CD4-positive, alpha-beta memory T cell (primary cell): ENCODE measurements at regions not wholly inside any gene's neighbourhood (a gene's known extent, or its start where the extent isn't known, plus 50 kb on each side); places are given as distances from the start of the nearest gene placed in this dataset.
A peak's percentile ranks its signal among the peaks of the same experiment; 100 is the strongest.

Experiments
- CTCF ChIA-PET: fragments of 350-600 bp; sonication (Branson Sonifier 250); formaldehyde crosslinking; loops from one replicate; lab custom pipeline; 2021; ENCODE audit warnings: inconsistent platforms; ENCODE audit not compliant: partially characterized antibody; lab: Charles Lee
- POLR2A ChIA-PET: fragments of 350-600 bp; sonication (Branson Sonifier 250); formaldehyde crosslinking; loops from one replicate; lab custom pipeline; 2021; ENCODE audit not compliant: partially characterized antibody; lab: Charles Lee
- DNase-seq, 5 donors: peaks; one replicate each; pipeline versions ENCODE4 v3.0.0 to v3.0.0-alpha.2; 2020 to 2022; ENCODE audit warnings: mixed read lengths in 1 of 5
- H3K27ac ChIP-seq: one replicate; pipeline ENCODE4 v1.7.0; 2013; ENCODE audit warnings: low read depth, low read length
- H3K27me3 ChIP-seq: 2 replicates; pipeline ENCODE4 v1.7.0; 2013; ENCODE audit warnings: mild to moderate bottlenecking, low read length, moderate library complexity; ENCODE audit not compliant: insufficient read depth
- H3K36me3 ChIP-seq: 2 replicates; pipeline ENCODE4 v1.7.0; 2013; ENCODE audit warnings: mild to moderate bottlenecking, low read length, moderate library complexity; ENCODE audit not compliant: insufficient read depth
- H3K4me1 ChIP-seq: 2 replicates; pipeline ENCODE4 v1.7.0; 2013; ENCODE audit warnings: mild to moderate bottlenecking, low read length, moderate library complexity; ENCODE audit not compliant: insufficient read depth
- H3K4me3 ChIP-seq, 2 donors: one replicate each; pipeline ENCODE4 v1.7.0; 2013; ENCODE audit warnings: low read length in 2 of 2, mild to moderate bottlenecking in 1 of 2
- H3K9me3 ChIP-seq, 2 donors: one replicate each; pipeline ENCODE4 v1.7.0; 2013; ENCODE audit warnings: low read length in 2 of 2, control low read depth in 1 of 2; ENCODE audit not compliant: control insufficient read depth in 1 of 2
- H3K27ac Mint-ChIP-seq, 7 donors: one replicate each; pipeline ENCODE4 v1.8.0; 2020 to 2021; ENCODE audit warnings: mixed read lengths in 7 of 7, mild to moderate bottlenecking in 6 of 7, inconsistent platforms in 3 of 7, moderate library complexity in 3 of 7
- H3K27me3 Mint-ChIP-seq, 2 donors: one replicate each; pipeline ENCODE4 v1.8.0; 2020 to 2021; ENCODE audit warnings: mixed read lengths in 2 of 2
- H3K36me3 Mint-ChIP-seq, 2 donors: one replicate each; pipeline ENCODE4 v1.8.0; 2020 to 2021; ENCODE audit warnings: mixed read lengths in 2 of 2, inconsistent platforms in 1 of 2, mild to moderate bottlenecking in 1 of 2
- H3K4me1 Mint-ChIP-seq, 4 donors: one replicate each; pipeline ENCODE4 v1.8.0; 2020 to 2021; ENCODE audit warnings: mixed read lengths in 4 of 4, mild to moderate bottlenecking in 1 of 4
- H3K4me3 Mint-ChIP-seq, 8 donors: one replicate each; pipeline ENCODE4 v1.8.0; 2020 to 2021; ENCODE audit warnings: mixed read lengths in 8 of 8, mild to moderate bottlenecking in 7 of 8, moderate library complexity in 6 of 8, inconsistent platforms in 3 of 8
- H3K9me3 Mint-ChIP-seq, 8 donors: one replicate each; pipeline ENCODE4 v1.8.0; 2020 to 2021; ENCODE audit warnings: mixed read lengths in 8 of 8, mild to moderate bottlenecking in 5 of 8, inconsistent platforms in 3 of 8, moderate library complexity in 1 of 8
- intact Hi-C: fragments of 100-400 bp; cut with micrococcal nuclease; formaldehyde crosslinking; loops from one replicate; pipeline ENCODE4 v1.15.1; 2023

GRCh38 chr17:77720946-77721845 lies 237.3 kb upstream of the TNRC6C start:
- Mint-ChIP-seq H3K4me3 (peak overlapping the region in 1 of 8 donors; percentile 22), H3K4me1 (peaks cover 0 to 5% (median 0%) of the 10 kb centered on the region in 4 donors), H3K27me3 (peaks cover 3 to 5% of the 10 kb centered on the region in 2 donors), H3K9me3 (peaks cover 0 to 4% (median 0%) of the 10 kb centered on the region in 8 donors), H3K27ac (no peak overlapping the region), H3K36me3 (no peaks in the 10 kb centered on the region)
- Histone ChIP-seq H3K9me3 (no peaks in the 10 kb centered on the region), H3K27me3 (no peaks in the 10 kb centered on the region), H3K36me3 (no peaks in the 10 kb centered on the region), H3K4me3 (no peak overlapping the region), H3K4me1 (no peaks in the 10 kb centered on the region), H3K27ac (no peak overlapping the region)
- intact Hi-C loops = no loop called here
- ChIA-PET POLR2A (no interaction called here), CTCF (no interaction called here)
- DNase-seq = no peak

- peaks cover 0 to 5% of the 10 kb centered on the region in 2 donors for H3K27me3 Mint-ChIP-seq
- H3K36me3 ChIP-seq = no peaks in the 10 kb centered on the region
- H3K27me3 ChIP-seq = no peaks in the 10 kb centered on the region
- peaks cover 0 to 2% (median 0%) of the 10 kb centered on the region in 8 donors for H3K9me3 Mint-ChIP-seq
- intact Hi-C loops = no loop called here
- no peaks in the 10 kb centered on the region for H3K36me3 Mint-ChIP-seq
- H3K9me3 ChIP-seq = no peaks in the 10 kb centered on the region
- no peak overlapping the region for H3K27ac ChIP-seq
- no peaks in the 10 kb centered on the region for H3K4me1 ChIP-seq
- H3K27ac Mint-ChIP-seq = no peak overlapping the region
- CTCF ChIA-PET = no interaction called here
- no peak overlapping the region for H3K4me3 Mint-ChIP-seq
- POLR2A ChIA-PET = no interaction called here
- no peak for DNase-seq
- no peak overlapping the region for H3K4me3 ChIP-seq
- peaks cover 0 to 5% (median 0%) of the 10 kb centered on the region in 4 donors for H3K4me1 Mint-ChIP-seq
Observed at GRCh38 chr17:77721846-77722160, 236.7 kb upstream of the TNRC6C start.

- Histone ChIP-seq H3K9me3 (no peaks in the 10 kb centered on the region), H3K36me3 (no peaks in the 10 kb centered on the region), H3K27me3 (no peaks in the 10 kb centered on the region), H3K27ac (no peak overlapping the region), H3K4me3 (no peak overlapping the region), H3K4me1 (peaks cover 3% of the 10 kb centered on the region)
- Mint-ChIP-seq H3K27ac (no peak overlapping the region), H3K4me1 (peaks cover 0 to 5% (median under 1%) of the 10 kb centered on the region in 4 donors), H3K27me3 (peaks cover 0 to 5% of the 10 kb centered on the region in 2 donors), H3K4me3 (no peak overlapping the region), H3K9me3 (no peaks in the 10 kb centered on the region), H3K36me3 (no peaks in the 10 kb centered on the region)
- DNase-seq = no peak
- POLR2A ChIA-PET = no interaction called here
- intact Hi-C loops = no loop called here
- CTCF ChIA-PET = no interaction called here
Observed at GRCh38 chr17:77722366-77722765, 236.1 kb upstream of the TNRC6C start.

GRCh38 chr17:77723071-77723908 lies 235.2 kb upstream of the TNRC6C start:
- Mint-ChIP-seq H3K4me3 (no peak overlapping the region), H3K4me1 (peaks cover 2 to 9% (median 6%) of the 10 kb centered on the region in 4 donors), H3K36me3 (no peaks in the 10 kb centered on the region), H3K27me3 (peaks cover 0 to 4% of the 10 kb centered on the region in 2 donors), H3K27ac (no peak overlapping the region), H3K9me3 (no peaks in the 10 kb centered on the region)
- Histone ChIP-seq H3K4me3 (no peak overlapping the region), H3K36me3 (no peaks in the 10 kb centered on the region), H3K4me1 (peaks cover 4% of the 10 kb centered on the region), H3K27ac (no peak overlapping the region), H3K9me3 (no peaks in the 10 kb centered on the region), H3K27me3 (no peaks in the 10 kb centered on the region)
- POLR2A ChIA-PET = no interaction called here
- CTCF ChIA-PET = no interaction called here
- DNase-seq = no peak
- intact Hi-C loops = no loop called here

- Histone ChIP-seq H3K4me1 (peaks cover 4% of the 10 kb centered on the region), H3K4me3 (no peak overlapping the region), H3K9me3 (no peaks in the 10 kb centered on the region), H3K36me3 (no peaks in the 10 kb centered on the region), H3K27ac (no peak overlapping the region), H3K27me3 (no peaks in the 10 kb centered on the region)
- Mint-ChIP-seq H3K9me3 (no peaks in the 10 kb centered on the region), H3K27ac (no peak overlapping the region), H3K36me3 (no peaks in the 10 kb centered on the region), H3K27me3 (peaks cover 0 to 3% of the 10 kb centered on the region in 2 donors), H3K4me1 (peaks cover 2 to 9% (median 6%) of the 10 kb centered on the region in 4 donors), H3K4me3 (no peak overlapping the region)
- intact Hi-C loops = no loop called here
- CTCF ChIA-PET = interaction anchor here (1.4 kb wide), 1 partner anchor 17 kb away, joined by 3 read pairs; no protein-coding TSS in a partner anchor
- DNase-seq = no peak
- POLR2A ChIA-PET = no interaction called here
Observed at GRCh38 chr17:77723909-77724875, 234.3 kb upstream of the TNRC6C start.

GRCh38 chr17:77724876-77725615 lies 233.5 kb upstream of the TNRC6C start:
- Mint-ChIP-seq H3K9me3 (peaks cover 0 to 3% (median 0%) of the 10 kb centered on the region in 8 donors), H3K4me1 (peaks cover 2 to 9% (median 6%) of the 10 kb centered on the region in 4 donors), H3K27me3 (peaks cover 0 to 3% of the 10 kb centered on the region in 2 donors), H3K4me3 (no peak overlapping the region), H3K27ac (peak overlapping the region in 1 of 7 donors; percentile 29), H3K36me3 (no peaks in the 10 kb centered on the region)
- intact Hi-C loops = no loop called here
- peaks cover 4% of the 10 kb centered on the region for H3K4me1 ChIP-seq
- no peak overlapping the region for H3K4me3 ChIP-seq
- POLR2A ChIA-PET = no interaction called here
- no peaks in the 10 kb centered on the region for H3K36me3 ChIP-seq
- CTCF ChIA-PET = interaction anchor here (1.4 kb wide), 2 partner anchors 16 to 183 kb away, joined by 3 read pairs; no protein-coding TSS in a partner anchor
- H3K27ac ChIP-seq = no peak overlapping the region
- H3K27me3 ChIP-seq = no peaks in the 10 kb centered on the region
- DNase-seq = no peak
- H3K9me3 ChIP-seq = no peaks in the 10 kb centered on the region
